NCI-H345 treated with DMSO at 0.1 percent for 48 hours (cell line): ENCODE measurements at regions not wholly inside any gene's neighbourhood (a gene's known extent, or its start where the extent isn't known, plus 50 kb on each side); places are given as distances from the start of the nearest gene placed in this dataset.
"Not testable (repeated sequence)": the region's sequence is repeated elsewhere in the genome, so short reads cannot be mapped to it uniquely, and the experiment has no call there.

Experiments
- DNase-seq: peaks from one replicate; lab custom pipeline; 2025; ENCODE audit not compliant: unreplicated experiment; lab: John Stamatoyannopoulos, UW

- DNase-seq = no peak
Measured at GRCh38 chr10:4276151-4276550, 491.1 kb upstream of the KLF6 start.

- DNase-seq = not testable (repeated sequence)
Measured at GRCh38 chr10:4274671-4275070, 489.7 kb upstream of the KLF6 start.

GRCh38 chr10:4271193-4271592 is 486.2 kb upstream of the KLF6 start:
- no peak for DNase-seq

- no peak for DNase-seq
Measured at GRCh38 chr10:4270116-4270515, 485.1 kb upstream of the KLF6 start.

- DNase-seq = not testable (repeated sequence)
Measured at GRCh38 chr10:4268490-4268889, 483.5 kb upstream of the KLF6 start.

GRCh38 chr10:4267086-4267773 is 482.2 kb upstream of the KLF6 start:
- no peak for DNase-seq

GRCh38 chr10:4266416-4267085 is 481.5 kb upstream of the KLF6 start:
- DNase-seq = no peak

GRCh38 chr10:4265964-4266363 is 481.0 kb upstream of the KLF6 start:
- no peak for DNase-seq

GRCh38 chr10:4264209-4264865 is 479.3 kb upstream of the KLF6 start:
- no peak for DNase-seq

GRCh38 chr10:4263601-4263921 is 478.6 kb upstream of the KLF6 start:
- DNase-seq = no peak

- no peak for DNase-seq
Measured at GRCh38 chr10:4262870-4263600, 478.0 kb upstream of the KLF6 start.

GRCh38 chr10:4262449-4262848 is 477.4 kb upstream of the KLF6 start:
- DNase-seq = no peak

GRCh38 chr10:4260483-4261124 is 475.6 kb upstream of the KLF6 start:
- DNase-seq = no peak

GRCh38 chr10:4257939-4258465 is 473.0 kb upstream of the KLF6 start:
- no peak for DNase-seq

- no peak for DNase-seq
Measured at GRCh38 chr10:4256971-4257370, 472.0 kb upstream of the KLF6 start.

- no peak for DNase-seq
Measured at GRCh38 chr10:4255751-4256150, 470.7 kb upstream of the KLF6 start.

- no peak for DNase-seq
Measured at GRCh38 chr10:4254101-4254994, 469.3 kb upstream of the KLF6 start.

GRCh38 chr10:4252701-4253100 is 467.7 kb upstream of the KLF6 start:
- no peak for DNase-seq

- no peak for DNase-seq
Measured at GRCh38 chr10:4250587-4250887, 465.5 kb upstream of the KLF6 start.
